Uterus (tissue), 2 donors: ENCODE measurements at regions not wholly inside any gene's neighbourhood (a gene's known extent, or its start where the extent isn't known, plus 50 kb on each side); places are given as distances from the start of the nearest gene placed in this dataset.

ENCODE experiments used
- POLR2A ChIP-seq, 2 donors: fragments of 450-650 bp; IDR thresholded peaks; one replicate each; pipeline ENCODE4 v1.6.1; 2016; ENCODE audit warnings: antibody characterized with exemption in 2 of 2, mild to moderate bottlenecking in 1 of 2, moderate library complexity in 1 of 2
- TF ChIP-seq, protein P1 (sequence below), 4 experiments: fragments of 200-600 bp in 2 of 4; fragments of 450-650 bp in 2 of 4; sonication (generic) in 2 of 4; IDR thresholded peaks; one replicate each; pipeline ENCODE4 v1.5.1; 2016 to 2019; ENCODE audit warnings: antibody characterized with exemption in 4 of 4, mild to moderate bottlenecking in 2 of 4, moderate library complexity in 1 of 4

DNA sequence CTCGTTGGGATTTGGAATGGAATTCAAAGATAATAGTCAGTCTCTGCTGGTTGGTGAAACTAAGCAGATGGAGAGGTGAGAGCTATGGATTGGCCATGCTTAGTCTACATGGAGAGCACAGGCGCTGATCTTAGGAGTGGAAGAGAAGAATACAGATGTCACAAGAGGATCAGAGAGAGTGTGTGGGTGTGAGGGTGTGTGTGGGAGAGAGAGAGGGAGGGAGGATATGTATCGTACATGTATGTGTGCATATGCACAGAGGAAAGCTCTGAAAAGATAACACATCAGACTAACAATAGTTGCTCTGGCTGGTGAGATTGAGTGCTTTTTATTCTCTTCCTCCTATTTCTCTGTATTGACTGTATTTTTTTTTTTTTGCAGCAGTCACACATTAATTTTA, 686.2 kb upstream of the TBX3 start:
- TF ChIP-seq POLR2A (IDR thresholded peaks at IDR 0.05) = no peak
- TF ChIP-seq, protein P1, sequence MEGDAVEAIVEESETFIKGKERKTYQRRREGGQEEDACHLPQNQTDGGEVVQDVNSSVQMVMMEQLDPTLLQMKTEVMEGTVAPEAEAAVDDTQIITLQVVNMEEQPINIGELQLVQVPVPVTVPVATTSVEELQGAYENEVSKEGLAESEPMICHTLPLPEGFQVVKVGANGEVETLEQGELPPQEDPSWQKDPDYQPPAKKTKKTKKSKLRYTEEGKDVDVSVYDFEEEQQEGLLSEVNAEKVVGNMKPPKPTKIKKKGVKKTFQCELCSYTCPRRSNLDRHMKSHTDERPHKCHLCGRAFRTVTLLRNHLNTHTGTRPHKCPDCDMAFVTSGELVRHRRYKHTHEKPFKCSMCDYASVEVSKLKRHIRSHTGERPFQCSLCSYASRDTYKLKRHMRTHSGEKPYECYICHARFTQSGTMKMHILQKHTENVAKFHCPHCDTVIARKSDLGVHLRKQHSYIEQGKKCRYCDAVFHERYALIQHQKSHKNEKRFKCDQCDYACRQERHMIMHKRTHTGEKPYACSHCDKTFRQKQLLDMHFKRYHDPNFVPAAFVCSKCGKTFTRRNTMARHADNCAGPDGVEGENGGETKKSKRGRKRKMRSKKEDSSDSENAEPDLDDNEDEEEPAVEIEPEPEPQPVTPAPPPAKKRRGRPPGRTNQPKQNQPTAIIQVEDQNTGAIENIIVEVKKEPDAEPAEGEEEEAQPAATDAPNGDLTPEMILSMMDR (IDR thresholded peaks at IDR 0.05) = no peak
